ENCODE measurements at regions not wholly inside any gene's neighbourhood (a gene's known extent, or its start where the extent isn't known, plus 50 kb on each side); places are given as distances from the start of the nearest gene placed in this dataset.
A peak's percentile ranks its signal among the peaks of the same experiment; 100 is the strongest.

- intact Hi-C loops (cut with DNase I) = no loop called here
- TF ChIP-seq CTCF (IDR thresholded peaks at IDR 0.05) (no peak), POLR2A (IDR thresholded peaks at IDR 0.05) (no peak), POLR2AphosphoS5 (IDR thresholded peaks at IDR 0.05; ENCODE audit: insufficient read depth in 1 of 2, low read depth in 1 of 2) (no peak)
Observed at GRCh38 chr2:16566701-16567100, 98.9 kb downstream of the CYRIA start.

GRCh38 chr2:16565481-16565880, 100.2 kb downstream of the CYRIA start:
- H3K36me3 ChIP-seq = peaks cover 0 to 10% of the 10 kb centered on the region in 2 donors

More at GRCh38 chr2:16566701-16567100, 98.9 kb downstream of the CYRIA start:
- no peaks in the 10 kb centered on the region for H3K4me1 ChIP-seq
- DNase-seq (ENCODE audit: extremely low spot score in 2 of 2) = no peak
- H3K36me3 ChIP-seq = peaks cover 0 to 8% of the 10 kb centered on the region in 2 donors
- no peak overlapping the region for H3K4me3 ChIP-seq
- H3K27ac ChIP-seq = no peak overlapping the region
- H3K9me3 ChIP-seq = no peaks in the 10 kb centered on the region
- H3K27me3 ChIP-seq = no peaks in the 10 kb centered on the region

GRCh38 chr2:16561676-16562075, 104.0 kb downstream of the CYRIA start:
- Histone ChIP-seq H3K4me3 (no peak overlapping the region), H3K27me3 (no peaks in the 10 kb centered on the region), H3K9me3 (no peaks in the 10 kb centered on the region), H3K4me1 (no peaks in the 10 kb centered on the region), H3K36me3 (peaks cover 0 to 12% of the 10 kb centered on the region in 2 donors), H3K27ac (peak overlapping the region; percentile 3)
- no peak for DNase-seq (ENCODE audit: extremely low spot score in 2 of 2)
- TF ChIP-seq POLR2AphosphoS5 (IDR thresholded peaks at IDR 0.05; ENCODE audit: insufficient read depth in 1 of 2, low read depth in 1 of 2) (no peak), CTCF (IDR thresholded peaks at IDR 0.05) (no peak), POLR2A (IDR thresholded peaks at IDR 0.05) (no peak)
- intact Hi-C loops (cut with DNase I) = no loop called here

More at GRCh38 chr2:16565481-16565880, 100.2 kb downstream of the CYRIA start:
- Histone ChIP-seq H3K4me3 (no peak overlapping the region), H3K27me3 (no peaks in the 10 kb centered on the region), H3K9me3 (no peaks in the 10 kb centered on the region), H3K4me1 (no peaks in the 10 kb centered on the region), H3K27ac (no peak overlapping the region)
- no peak for DNase-seq (ENCODE audit: extremely low spot score in 2 of 2)
- TF ChIP-seq CTCF (IDR thresholded peaks at IDR 0.05) = no peak
- no peak for TF ChIP-seq POLR2AphosphoS5 (IDR thresholded peaks at IDR 0.05; ENCODE audit: insufficient read depth in 1 of 2, low read depth in 1 of 2)
- TF ChIP-seq POLR2A (IDR thresholded peaks at IDR 0.05) = no peak
- intact Hi-C loops (cut with DNase I) = no loop called here

- H3K4me3 ChIP-seq = no peak overlapping the region
- DNase-seq (ENCODE audit: extremely low spot score in 2 of 2) = no peak
- no peak overlapping the region for H3K27ac ChIP-seq
- intact Hi-C loops (cut with DNase I) = no loop called here
- H3K9me3 ChIP-seq = no peaks in the 10 kb centered on the region
- H3K4me1 ChIP-seq = no peaks in the 10 kb centered on the region
- H3K36me3 ChIP-seq = peaks cover 0 to 12% of the 10 kb centered on the region in 2 donors
- TF ChIP-seq CTCF (IDR thresholded peaks at IDR 0.05) = no peak
- no peak for TF ChIP-seq POLR2A (IDR thresholded peaks at IDR 0.05)
- TF ChIP-seq POLR2AphosphoS5 (IDR thresholded peaks at IDR 0.05; ENCODE audit: insufficient read depth in 1 of 2, low read depth in 1 of 2) = no peak
- H3K27me3 ChIP-seq = no peaks in the 10 kb centered on the region
Observed at GRCh38 chr2:16561251-16561650, 104.4 kb downstream of the CYRIA start.

GRCh38 chr2:16559278-16560067, 106.2 kb downstream of the CYRIA start:
- TF ChIP-seq POLR2A (IDR thresholded peaks at IDR 0.05) (no peak), CTCF (IDR thresholded peaks at IDR 0.05) (peak in 1 of 3 experiments; percentile 10), POLR2AphosphoS5 (IDR thresholded peaks at IDR 0.05; ENCODE audit: insufficient read depth in 1 of 2, low read depth in 1 of 2) (peak; percentile 59 to 60)
- Histone ChIP-seq H3K27ac (peak overlapping the region; percentile 10), H3K27me3 (no peaks in the 10 kb centered on the region), H3K9me3 (no peaks in the 10 kb centered on the region), H3K4me3 (no peak overlapping the region), H3K4me1 (no peaks in the 10 kb centered on the region), H3K36me3 (peaks cover 0 to 16% of the 10 kb centered on the region in 2 donors)
- intact Hi-C loops (cut with DNase I) = no loop called here
- DNase-seq (ENCODE audit: extremely low spot score in 2 of 2) = peak in 1 of 2 donors; percentile 98
